RWPE1 (cell line): ENCODE measurements at regions not wholly inside any gene's neighbourhood (a gene's known extent, or its start where the extent isn't known, plus 50 kb on each side); places are given as distances from the start of the nearest gene placed in this dataset.

Experiments used
- CTCF ChIA-PET: fragments of 350-600 bp; sonication (Branson Sonifier 250); formaldehyde crosslinking; extraction: SDS; loops from one replicate; lab custom pipeline; 2021; lab: Yijun Ruan, JAX
- POLR2A ChIA-PET: fragments of 400-600 bp; formaldehyde crosslinking; extraction: SDS; loops from one replicate; lab custom pipeline; 2020; ENCODE audit warnings: antibody characterized with exemption; ENCODE audit not compliant: low non-redundant PET; lab: Yijun Ruan, JAX
- DNase-seq: peaks from one replicate; pipeline ENCODE4 v3.0.0; 2012; ENCODE audit warnings: low spot score
- H3K27ac ChIP-seq: fragments of 450-650 bp; 2 replicates; pipeline ENCODE4 v1.5.1; 2017
- CTCF ChIP-seq: fragments of 450-650 bp; conservative IDR thresholded peaks from 2 replicates; pipeline ENCODE4 v1.5.1; 2017; ENCODE audit warnings: low read depth, mild to moderate bottlenecking

- no peak overlapping the region for H3K27ac ChIP-seq
- TF ChIP-seq CTCF: no peak
- POLR2A ChIA-PET: no interaction called here
- DNase-seq: no peak
- CTCF ChIA-PET: interaction anchor here (0.6 kb wide), 1 partner anchor 40 kb away, joined by 4 read pairs; no protein-coding TSS in a partner anchor
Observed at GRCh38 chr3:66904831-66905493, 93.1 kb upstream of the KBTBD8 start.

- ChIA-PET POLR2A (no interaction called here), CTCF (no interaction called here)
- DNase-seq: no peak
- H3K27ac ChIP-seq: no peak overlapping the region
- TF ChIP-seq CTCF: no peak
Observed at GRCh38 chr3:66907136-66907535, 91.0 kb upstream of the KBTBD8 start.

- POLR2A ChIA-PET: no interaction called here
- no peak overlapping the region for H3K27ac ChIP-seq
- CTCF ChIA-PET: no interaction called here
- TF ChIP-seq CTCF: no peak
- no peak for DNase-seq
Observed at GRCh38 chr3:66910266-66911055, 87.6 kb upstream of the KBTBD8 start.

GRCh38 chr3:66912306-66912705 lies 85.8 kb upstream of the KBTBD8 start:
- CTCF ChIA-PET: no interaction called here
- TF ChIP-seq CTCF: no peak
- POLR2A ChIA-PET: no interaction called here
- H3K27ac ChIP-seq: no peak overlapping the region
- DNase-seq: no peak

- POLR2A ChIA-PET: no interaction called here
- TF ChIP-seq CTCF: no peak
- H3K27ac ChIP-seq: no peak overlapping the region
- CTCF ChIA-PET: no interaction called here
- no peak for DNase-seq
Observed at GRCh38 chr3:66922058-66922457, 76.0 kb upstream of the KBTBD8 start.

GRCh38 chr3:66923969-66924368 lies 74.1 kb upstream of the KBTBD8 start:
- ChIA-PET CTCF (no interaction called here), POLR2A (no interaction called here)
- DNase-seq: no peak
- TF ChIP-seq CTCF: no peak
- no peak overlapping the region for H3K27ac ChIP-seq
